Stimulated activated memory B cell treated with anti-CD40 and anti-IgM and Interleukin-4, amounts not matched to agents 10 μg/mL and 1 μg/mL and 100 μg/mL, for 72 hours (primary cell): ENCODE measurements at regions not wholly inside any gene's neighbourhood (a gene's known extent, or its start where the extent isn't known, plus 50 kb on each side); places are given as distances from the start of the nearest gene placed in this dataset.

Experiments
- ATAC-seq: fragments of 150-1000 bp; cut with Tn5 transposase; 2 replicates; pipeline ENCODE4 v1.10.0; 2021
- H3K27ac Mint-ChIP-seq: one replicate; pipeline ENCODE4 v1.8.0; 2022; ENCODE audit warnings: mild to moderate bottlenecking, mixed read lengths
- H3K27me3 Mint-ChIP-seq: one replicate; pipeline ENCODE4 v1.8.0; 2022; ENCODE audit warnings: mixed read lengths
- H3K36me3 Mint-ChIP-seq: one replicate; pipeline ENCODE4 v1.8.0; 2022; ENCODE audit warnings: mixed read lengths
- H3K4me1 Mint-ChIP-seq: one replicate; pipeline ENCODE4 v1.8.0; 2022; ENCODE audit warnings: mixed read lengths
- H3K4me3 Mint-ChIP-seq: one replicate; pipeline ENCODE4 v1.8.0; 2022; ENCODE audit warnings: mild to moderate bottlenecking, moderate library complexity, mixed read lengths
- H3K9me3 Mint-ChIP-seq: one replicate; pipeline ENCODE4 v1.8.0; 2022; ENCODE audit warnings: mixed read lengths

- ATAC-seq = no peak
- H3K9me3 Mint-ChIP-seq = peaks cover 4% of the 10 kb centered on the region
- no peak overlapping the region for H3K4me3 Mint-ChIP-seq
- H3K4me1 Mint-ChIP-seq = no peaks in the 10 kb centered on the region
- no peaks in the 10 kb centered on the region for H3K36me3 Mint-ChIP-seq
- no peaks in the 10 kb centered on the region for H3K27me3 Mint-ChIP-seq
- no peak overlapping the region for H3K27ac Mint-ChIP-seq
These were observed 247.9 kb upstream of the DAB1 start for GRCh38 chr1:57671750-57672149.

GRCh38 chr1:57659804-57660203 lies 235.9 kb upstream of the DAB1 start:
- Mint-ChIP-seq H3K27me3 (no peaks in the 10 kb centered on the region), H3K4me3 (no peak overlapping the region)
- no peak for ATAC-seq

GRCh38 chr1:57655161-57655560 lies 231.3 kb upstream of the DAB1 start:
- Mint-ChIP-seq H3K9me3 (peaks cover 2% of the 10 kb centered on the region), H3K36me3 (no peaks in the 10 kb centered on the region), H3K4me1 (no peaks in the 10 kb centered on the region), H3K4me3 (no peak overlapping the region), H3K27me3 (no peaks in the 10 kb centered on the region), H3K27ac (no peak overlapping the region)
- no peak for ATAC-seq

More at GRCh38 chr1:57659804-57660203, 235.9 kb upstream of the DAB1 start:
- no peaks in the 10 kb centered on the region for H3K9me3 Mint-ChIP-seq
- H3K27ac Mint-ChIP-seq = no peak overlapping the region
- H3K4me1 Mint-ChIP-seq = no peaks in the 10 kb centered on the region
- H3K36me3 Mint-ChIP-seq = no peaks in the 10 kb centered on the region

GRCh38 chr1:57644667-57645066 lies 220.8 kb upstream of the DAB1 start:
- Mint-ChIP-seq H3K36me3 (no peaks in the 10 kb centered on the region), H3K9me3 (no peaks in the 10 kb centered on the region), H3K4me1 (no peaks in the 10 kb centered on the region), H3K27ac (no peak overlapping the region), H3K27me3 (peaks cover 17% of the 10 kb centered on the region), H3K4me3 (no peak overlapping the region)
- no peak for ATAC-seq

GRCh38 chr1:57638239-57638638 lies 214.4 kb upstream of the DAB1 start:
- Mint-ChIP-seq H3K4me3 (no peak overlapping the region), H3K9me3 (peaks cover 3% of the 10 kb centered on the region), H3K27ac (no peak overlapping the region), H3K4me1 (no peaks in the 10 kb centered on the region), H3K36me3 (no peaks in the 10 kb centered on the region), H3K27me3 (peaks cover 21% of the 10 kb centered on the region)
- no peak for ATAC-seq

- H3K9me3 Mint-ChIP-seq = peaks cover 3% of the 10 kb centered on the region
- H3K4me1 Mint-ChIP-seq = no peaks in the 10 kb centered on the region
- H3K4me3 Mint-ChIP-seq = no peak overlapping the region
- H3K27ac Mint-ChIP-seq = no peak overlapping the region
- H3K27me3 Mint-ChIP-seq = peaks cover 24% of the 10 kb centered on the region
- no peak for ATAC-seq
- H3K36me3 Mint-ChIP-seq = no peaks in the 10 kb centered on the region
These were observed 213.3 kb upstream of the DAB1 start for GRCh38 chr1:57637155-57637554.

- ATAC-seq = no peak
- peaks cover 3% of the 10 kb centered on the region for H3K9me3 Mint-ChIP-seq
- no peaks in the 10 kb centered on the region for H3K36me3 Mint-ChIP-seq
- no peaks in the 10 kb centered on the region for H3K4me1 Mint-ChIP-seq
- H3K4me3 Mint-ChIP-seq = no peak overlapping the region
- H3K27me3 Mint-ChIP-seq = peaks cover 22% of the 10 kb centered on the region
- H3K27ac Mint-ChIP-seq = no peak overlapping the region
These were observed 210.0 kb upstream of the DAB1 start for GRCh38 chr1:57633881-57634280.

GRCh38 chr1:57633056-57633455 lies 209.2 kb upstream of the DAB1 start:
- H3K36me3 Mint-ChIP-seq = no peaks in the 10 kb centered on the region
- no peak overlapping the region for H3K27ac Mint-ChIP-seq
- no peaks in the 10 kb centered on the region for H3K9me3 Mint-ChIP-seq
- no peak overlapping the region for H3K4me3 Mint-ChIP-seq
- peak; percentile 27 for ATAC-seq
- H3K4me1 Mint-ChIP-seq = no peaks in the 10 kb centered on the region
- H3K27me3 Mint-ChIP-seq = peaks cover 24% of the 10 kb centered on the region

GRCh38 chr1:57632401-57632800 lies 208.5 kb upstream of the DAB1 start:
- H3K27ac Mint-ChIP-seq = no peak overlapping the region
- H3K27me3 Mint-ChIP-seq = peaks cover 24% of the 10 kb centered on the region
- no peak for ATAC-seq
- H3K9me3 Mint-ChIP-seq = no peaks in the 10 kb centered on the region
- no peak overlapping the region for H3K4me3 Mint-ChIP-seq
- H3K36me3 Mint-ChIP-seq = no peaks in the 10 kb centered on the region
- H3K4me1 Mint-ChIP-seq = no peaks in the 10 kb centered on the region

GRCh38 chr1:57627612-57628011 lies 203.8 kb upstream of the DAB1 start:
- no peak for ATAC-seq

GRCh38 chr1:57623791-57624538 lies 200.1 kb upstream of the DAB1 start:
- Mint-ChIP-seq H3K36me3 (no peaks in the 10 kb centered on the region), H3K27me3 (peaks cover 3% of the 10 kb centered on the region), H3K9me3 (no peaks in the 10 kb centered on the region), H3K27ac (no peak overlapping the region), H3K4me1 (no peaks in the 10 kb centered on the region), H3K4me3 (no peak overlapping the region)
- no peak for ATAC-seq

More at GRCh38 chr1:57627612-57628011, 203.8 kb upstream of the DAB1 start:
- no peak overlapping the region for H3K4me3 Mint-ChIP-seq
- no peaks in the 10 kb centered on the region for H3K36me3 Mint-ChIP-seq
- H3K9me3 Mint-ChIP-seq = no peaks in the 10 kb centered on the region
- H3K4me1 Mint-ChIP-seq = no peaks in the 10 kb centered on the region
- H3K27ac Mint-ChIP-seq = no peak overlapping the region
- peaks cover 14% of the 10 kb centered on the region for H3K27me3 Mint-ChIP-seq

GRCh38 chr1:57623039-57623790 lies 199.4 kb upstream of the DAB1 start:
- Mint-ChIP-seq H3K9me3 (no peaks in the 10 kb centered on the region), H3K27me3 (no peaks in the 10 kb centered on the region), H3K36me3 (no peaks in the 10 kb centered on the region), H3K4me1 (no peaks in the 10 kb centered on the region), H3K27ac (no peak overlapping the region), H3K4me3 (no peak overlapping the region)
- no peak for ATAC-seq

GRCh38 chr1:57621776-57622175 lies 197.9 kb upstream of the DAB1 start:
- no peaks in the 10 kb centered on the region for H3K9me3 Mint-ChIP-seq
- no peaks in the 10 kb centered on the region for H3K36me3 Mint-ChIP-seq
- peaks cover 8% of the 10 kb centered on the region for H3K27me3 Mint-ChIP-seq
- no peak for ATAC-seq
- no peak overlapping the region for H3K4me3 Mint-ChIP-seq
- no peaks in the 10 kb centered on the region for H3K4me1 Mint-ChIP-seq
- H3K27ac Mint-ChIP-seq = no peak overlapping the region

GRCh38 chr1:57620605-57621004 lies 196.7 kb upstream of the DAB1 start:
- H3K27ac Mint-ChIP-seq = no peak overlapping the region
- peaks cover 6% of the 10 kb centered on the region for H3K4me1 Mint-ChIP-seq
- peaks cover 8% of the 10 kb centered on the region for H3K27me3 Mint-ChIP-seq
- no peak overlapping the region for H3K4me3 Mint-ChIP-seq
- H3K36me3 Mint-ChIP-seq = no peaks in the 10 kb centered on the region
- H3K9me3 Mint-ChIP-seq = no peaks in the 10 kb centered on the region
- no peak for ATAC-seq

- H3K4me3 Mint-ChIP-seq = no peak overlapping the region
- no peaks in the 10 kb centered on the region for H3K36me3 Mint-ChIP-seq
- peaks cover 8% of the 10 kb centered on the region for H3K27me3 Mint-ChIP-seq
- no peak for ATAC-seq
- no peaks in the 10 kb centered on the region for H3K9me3 Mint-ChIP-seq
- H3K4me1 Mint-ChIP-seq = peaks cover 6% of the 10 kb centered on the region
- no peak overlapping the region for H3K27ac Mint-ChIP-seq
These were observed 193.1 kb upstream of the DAB1 start for GRCh38 chr1:57616921-57617320.

GRCh38 chr1:57615956-57616355 lies 192.1 kb upstream of the DAB1 start:
- H3K27ac Mint-ChIP-seq = no peak overlapping the region
- H3K9me3 Mint-ChIP-seq = no peaks in the 10 kb centered on the region
- peaks cover 8% of the 10 kb centered on the region for H3K27me3 Mint-ChIP-seq
- no peak overlapping the region for H3K4me3 Mint-ChIP-seq
- ATAC-seq = no peak
- no peaks in the 10 kb centered on the region for H3K36me3 Mint-ChIP-seq
- H3K4me1 Mint-ChIP-seq = peaks cover 6% of the 10 kb centered on the region
